ENCODE measurements at regions not wholly inside any gene's neighbourhood (a gene's known extent, or its start where the extent isn't known, plus 50 kb on each side); places are given as distances from the start of the nearest gene placed in this dataset.

DNA sequence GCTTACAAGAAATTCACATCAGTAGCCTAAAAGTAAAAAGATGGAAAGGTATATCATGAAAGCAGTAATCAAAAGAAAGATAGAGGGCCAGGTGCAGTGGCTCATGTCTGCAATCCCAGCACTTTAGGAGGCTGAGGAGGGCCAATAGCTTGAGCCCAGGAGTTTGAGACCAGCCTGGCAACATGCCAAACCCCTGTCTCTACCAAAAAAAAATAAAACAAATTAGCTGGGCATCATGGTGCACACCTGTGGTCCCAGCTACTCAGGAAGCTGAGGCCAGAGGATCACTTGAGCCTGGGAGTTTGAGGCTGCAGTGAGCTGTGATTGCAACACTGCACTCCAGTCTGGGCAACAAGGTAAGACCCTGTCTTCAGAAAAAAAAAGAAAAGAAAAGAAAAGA, 55.5 kb downstream of the GSPT2 start:
- intact Hi-C loops (cut with micrococcal nuclease): no loop called here
- no peak for ATAC-seq
- DNase-seq: no peak

DNA sequence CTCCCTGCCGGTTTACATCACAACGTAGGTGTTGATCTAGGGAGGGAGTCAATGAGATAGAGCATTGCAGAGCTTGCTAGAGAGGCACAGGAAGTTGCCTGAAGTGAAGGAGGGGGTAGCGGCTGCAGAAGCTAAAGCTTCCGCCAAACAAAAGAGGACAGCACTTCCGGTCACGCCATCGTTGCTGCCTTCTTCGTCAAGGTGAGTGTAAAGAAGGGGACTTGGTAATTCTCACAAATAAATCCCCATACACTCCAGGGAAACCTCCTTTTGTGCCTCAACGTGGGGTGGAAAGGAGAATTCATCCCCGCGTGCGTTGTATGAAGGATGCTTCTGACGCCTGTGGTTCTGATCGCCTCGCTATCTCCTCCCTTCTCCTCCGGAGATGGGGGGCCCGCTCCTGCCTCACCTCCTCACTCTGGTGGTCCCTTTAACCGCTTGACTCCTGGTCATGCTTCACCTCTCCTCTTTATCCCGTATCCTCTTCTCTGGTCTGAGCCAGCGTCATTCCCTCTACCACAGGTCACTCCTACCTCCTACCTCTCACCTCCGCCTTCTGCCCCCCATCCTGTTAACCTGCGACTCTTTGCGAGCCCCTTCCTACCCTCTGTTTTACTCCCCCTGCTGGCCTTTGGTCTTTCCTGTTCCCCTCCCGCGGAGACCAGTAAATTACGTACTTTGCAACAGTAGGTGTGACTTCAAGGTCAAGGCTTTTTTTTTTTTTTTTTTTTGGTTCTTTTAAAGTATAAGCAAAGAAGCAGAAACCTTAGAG, 59.9 kb downstream of the GSPT2 start:
- ATAC-seq (peak; percentile 95), DNase-seq (peak; percentile 41)

DNA sequence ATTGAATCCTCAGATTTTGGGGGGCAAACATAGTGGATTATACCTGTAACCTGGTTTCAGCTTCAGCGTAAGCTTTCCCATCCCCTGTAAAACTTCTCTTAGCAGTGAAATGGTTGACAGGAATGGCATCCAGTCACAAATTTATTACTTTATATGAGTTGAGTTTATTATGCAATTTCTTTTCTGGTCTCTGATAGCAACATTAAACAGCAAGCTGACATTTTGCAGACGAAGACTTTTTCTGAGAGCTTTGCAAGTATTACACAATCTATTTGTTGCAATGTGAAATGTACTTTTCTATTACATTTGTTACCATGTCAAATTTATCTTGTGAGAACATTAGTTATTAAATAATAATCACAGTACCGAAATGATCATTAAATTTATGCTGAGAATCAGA, 60.6 kb downstream of the GSPT2 start:
- intact Hi-C loops (cut with micrococcal nuclease): no loop called here
- ATAC-seq (no peak), DNase-seq (no peak)

More for the DNA sequence above, 59.9 kb downstream of the GSPT2 start:
- intact Hi-C loops (cut with micrococcal nuclease): no loop called here

DNA sequence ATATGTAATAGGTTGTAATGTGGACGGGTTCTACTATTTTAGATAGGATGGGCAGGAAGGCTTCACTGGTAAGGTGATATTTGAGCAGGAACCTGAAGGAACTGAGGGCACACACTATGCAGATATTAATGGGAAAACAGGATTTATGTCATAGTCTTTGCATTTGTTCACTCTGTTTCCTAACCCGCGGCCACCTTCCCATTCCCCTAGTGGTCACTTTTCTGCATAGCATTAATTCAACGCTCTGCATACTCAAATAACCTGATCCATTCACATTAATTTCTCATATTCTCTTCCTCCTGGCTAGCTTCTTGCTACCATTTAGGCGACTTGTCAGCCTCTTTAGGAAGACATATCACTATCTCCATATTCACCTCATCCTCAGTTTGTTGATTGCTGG, 61.5 kb downstream of the GSPT2 start:
- DNase-seq (no peak), ATAC-seq (no peak)
- intact Hi-C loops (cut with micrococcal nuclease): no loop called here

DNA sequence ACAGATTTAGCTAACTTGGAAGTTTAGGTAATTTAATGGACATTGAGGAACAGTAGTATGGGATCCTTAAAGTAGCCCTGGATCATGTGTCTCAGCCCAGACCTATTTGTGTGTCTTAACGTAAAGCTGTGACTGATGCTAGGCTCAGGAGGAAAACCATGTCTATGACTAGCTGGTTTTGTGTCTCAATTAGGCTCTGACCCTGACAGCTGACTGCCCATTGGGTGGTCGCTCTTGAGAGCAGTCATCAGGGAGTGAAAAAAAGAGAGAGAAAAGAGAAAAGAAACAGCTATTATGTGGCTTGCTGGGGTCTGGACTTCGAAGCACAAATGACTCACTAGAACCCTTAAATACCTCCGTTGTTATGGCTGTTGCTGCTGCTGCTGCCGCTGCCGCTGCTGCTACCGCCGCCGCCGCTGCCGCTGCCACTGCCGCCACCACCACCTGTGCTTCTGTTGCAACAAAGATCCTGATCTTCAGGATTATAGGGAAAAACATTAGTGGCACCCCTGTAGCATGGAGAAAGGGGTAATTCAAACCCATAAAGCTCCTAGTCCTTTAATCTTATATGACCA, 70.7 kb downstream of the GSPT2 start:
- ATAC-seq (no peak), DNase-seq (no peak)
- intact Hi-C loops (cut with micrococcal nuclease): no loop called here

DNA sequence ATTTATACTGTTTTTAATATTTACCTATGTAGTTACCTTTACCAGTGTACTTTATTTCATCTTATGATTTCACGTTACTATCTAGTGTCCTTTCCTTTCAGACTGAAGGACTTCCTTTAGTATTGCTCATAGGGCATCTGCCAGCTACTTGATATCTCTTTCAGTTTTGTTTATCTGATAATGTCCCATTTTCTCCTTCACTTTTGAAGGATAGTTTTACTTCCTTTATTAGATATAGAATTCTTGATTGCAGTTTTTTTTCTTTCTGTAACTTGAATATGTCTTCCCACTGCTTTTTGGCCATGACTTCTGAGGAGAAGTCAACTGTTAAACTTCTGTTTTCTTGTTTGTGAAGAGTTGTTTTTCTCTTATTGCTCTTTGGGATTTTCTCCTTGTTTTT, 69.4 kb upstream of the MAGED1 start:
- ATAC-seq: no peak
- no peak for DNase-seq
- intact Hi-C loops (cut with micrococcal nuclease): no loop called here

DNA sequence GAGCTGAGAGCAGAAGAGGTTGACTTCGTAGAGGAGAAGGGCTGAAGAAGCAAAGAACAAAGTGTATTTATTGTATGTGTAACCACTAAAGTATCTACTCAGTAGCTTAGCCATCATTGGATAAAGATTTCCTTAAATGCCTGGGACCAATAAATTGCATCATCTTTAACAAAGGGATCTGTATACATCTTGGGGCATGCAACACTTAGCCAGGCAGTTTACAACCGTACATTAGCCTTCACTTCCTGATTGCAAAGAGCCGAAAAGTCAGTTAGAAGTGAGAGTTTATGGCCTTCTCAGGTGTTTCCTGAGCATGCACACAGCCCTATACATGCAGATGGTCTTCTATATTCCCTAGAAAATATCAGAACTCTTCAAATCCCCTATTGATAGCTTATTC, 68.0 kb upstream of the MAGED1 start:
- intact Hi-C loops (cut with micrococcal nuclease): no loop called here
- ATAC-seq (no peak), DNase-seq (no peak)

DNA sequence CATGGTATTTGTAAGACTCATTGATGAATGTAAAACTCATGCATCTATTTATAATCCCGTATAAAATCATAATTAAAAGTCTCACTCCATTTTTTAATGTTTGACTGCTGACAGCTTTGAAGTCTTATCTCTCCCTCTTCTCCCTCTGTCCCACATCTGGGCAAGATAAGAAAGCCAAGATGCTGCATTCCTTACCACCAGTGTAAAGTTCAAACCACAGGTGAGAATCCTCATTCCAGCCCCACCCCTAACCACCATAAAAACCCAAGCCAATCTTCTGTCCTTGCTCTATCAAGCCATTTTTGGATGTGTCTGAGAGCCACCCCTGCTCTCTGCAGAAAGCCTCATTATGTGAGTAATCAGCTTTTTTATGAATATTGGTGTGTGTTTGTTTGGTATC, 59.3 kb upstream of the MAGED1 start:
- intact Hi-C loops (cut with micrococcal nuclease): no loop called here
- DNase-seq: no peak
- ATAC-seq: no peak

DNA sequence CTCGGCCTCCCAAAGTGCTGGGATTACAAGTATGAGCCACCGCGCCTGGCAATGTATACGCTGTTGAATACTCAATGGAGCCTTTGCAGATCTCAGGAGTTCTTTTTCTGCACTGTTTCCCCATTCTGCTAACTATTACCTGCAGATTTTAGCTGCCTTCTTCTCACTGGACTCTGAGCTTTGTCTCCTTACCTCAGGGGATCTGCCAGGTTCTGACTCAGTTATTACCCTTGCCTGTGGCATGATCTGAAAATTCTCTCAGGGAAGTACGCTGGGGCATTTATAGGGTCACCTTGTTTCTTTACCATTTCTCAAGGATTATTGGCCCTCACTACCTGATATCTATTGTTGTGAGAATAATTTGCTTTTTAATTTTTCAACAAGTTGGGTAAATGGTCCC, 56.6 kb upstream of the MAGED1 start:
- intact Hi-C loops (cut with micrococcal nuclease): no loop called here
- DNase-seq (no peak), ATAC-seq (no peak)

DNA sequence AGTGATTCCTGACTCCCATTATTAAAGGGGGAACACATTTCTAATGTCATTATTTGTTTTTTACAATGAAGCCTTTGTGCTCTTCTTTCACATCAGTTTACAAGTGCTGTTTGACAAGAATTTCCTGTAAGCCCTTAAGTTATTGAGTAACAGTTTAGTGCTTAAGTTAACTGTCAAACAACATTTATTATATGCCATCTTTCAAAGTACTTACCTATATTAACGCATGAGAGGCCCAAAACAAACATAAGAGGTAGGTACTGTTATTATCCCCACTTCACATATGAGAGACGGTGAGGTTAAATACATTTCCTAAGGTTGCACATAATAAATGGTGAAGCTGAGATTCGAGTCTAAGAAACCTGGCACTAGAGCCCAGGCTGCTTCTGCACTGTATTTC, 56.0 kb upstream of the MAGED1 start:
- ATAC-seq: no peak
- intact Hi-C loops (cut with micrococcal nuclease): no loop called here
- DNase-seq: no peak

DNA sequence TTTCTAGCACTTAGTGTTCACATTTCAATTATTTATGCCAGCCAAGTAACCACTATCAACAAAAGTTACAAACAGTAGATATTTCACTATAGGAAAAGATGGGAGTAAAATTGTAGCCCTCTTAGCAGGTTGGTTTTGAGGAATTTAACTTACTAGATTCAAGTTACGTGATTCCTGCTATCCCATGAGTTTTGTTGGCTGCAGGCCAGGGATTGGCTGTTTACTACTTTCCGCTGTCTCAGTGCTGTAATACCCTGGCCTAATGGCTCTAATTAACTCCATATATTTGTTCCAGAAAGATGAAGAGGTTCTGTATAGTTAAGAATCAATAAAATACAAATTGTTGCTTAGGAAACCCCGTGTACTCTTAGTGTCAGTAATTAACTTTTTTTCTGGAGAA, 55.5 kb upstream of the MAGED1 start:
- ATAC-seq: peak; percentile 51
- peak; percentile 60 for DNase-seq
- intact Hi-C loops (cut with micrococcal nuclease): no loop called here
